Heart right ventricle (tissue), 16 donors: ENCODE measurements at regions not wholly inside any gene's neighbourhood (a gene's known extent, or its start where the extent isn't known, plus 50 kb on each side); places are given as distances from the start of the nearest gene placed in this dataset.

Source experiments
- ATAC-seq, 8 donors: fragments of 200-7000 bp; cut with Tn5 transposase; one replicate each; pipeline ENCODE4 v1.9.1; 2020; ENCODE audit warnings: mild to moderate bottlenecking in 8 of 8, moderate library complexity in 8 of 8, moderate number of reproducible peaks in 1 of 8
- DNase-seq, 2 donors: peaks; one replicate each; pipeline ENCODE4 v3.0.0-alpha.2; 2020
- H3K27ac ChIP-seq, 10 donors: fragments of 200-600 bp; sonication (generic) in 2 of 10; one replicate each; pipeline versions ENCODE4 v1.5.0 to v1.8.0; 2020 to 2022; ENCODE audit warnings: mild to moderate bottlenecking in 3 of 10
- H3K27me3 ChIP-seq, 7 donors: fragments of 200-600 bp; one replicate each; pipeline ENCODE4 v1.8.0; 2021 to 2022; ENCODE audit warnings: mild to moderate bottlenecking in 2 of 7
- H3K36me3 ChIP-seq, 9 donors: fragments of 200-600 bp; sonication (generic) in 1 of 9; one replicate each; pipeline versions ENCODE4 v1.5.0 to v1.8.0; 2020 to 2022; ENCODE audit warnings: mild to moderate bottlenecking in 2 of 9
- H3K4me1 ChIP-seq, 9 donors: fragments of 200-600 bp; sonication (generic) in 1 of 9; one replicate each; pipeline versions ENCODE4 v1.5.0 to v1.8.0; 2020 to 2022; ENCODE audit warnings: mild to moderate bottlenecking in 4 of 9
- H3K4me3 ChIP-seq, 10 donors: fragments of 200-600 bp; sonication (generic) in 2 of 10; one replicate each; pipeline versions ENCODE4 v1.5.0 to v1.8.0; 2020 to 2022; ENCODE audit warnings: mild to moderate bottlenecking in 7 of 10, moderate library complexity in 2 of 10
- H3K9me3 ChIP-seq, 11 donors: fragments of 200-600 bp in 10 of 11; sonication (generic) in 2 of 11; one replicate each; pipeline versions ENCODE4 v1.5.0 to v1.8.0; 2013 to 2022; ENCODE audit warnings: mild to moderate bottlenecking in 2 of 11, control low read depth in 1 of 11, moderate library complexity in 1 of 11
- WGBS, 2 donors: extraction: QIAGEN DNeasy Blood & Tissue Kit; methylation state at CpG; one replicate each; pipeline ENCODE4 v1.1.7; 2013; ENCODE audit warnings: inconsistent platforms in 1 of 2; 5-methylcytosine and 5-hydroxymethylcytosine counted together
- intact Hi-C, 10 donors: fragments of 100-400 bp; cut with DNase I; formaldehyde crosslinking; loops; one replicate each; pipeline versions ENCODE4 v1.11.1 to v1.14.2; 2022
- TF ChIP-seq, protein P1 (sequence below), 9 donors: fragments of 200-600 bp; sonication (generic) in 2 of 9; IDR thresholded peaks; one replicate each; pipeline versions ENCODE4 v1.5.0 to v1.8.0; 2021 to 2022; ENCODE audit warnings: antibody characterized with exemption in 9 of 9, mild to moderate bottlenecking in 5 of 9, moderate library complexity in 1 of 9
- donor health status: Arrhythmogenic right ventricular cardiomyopathy.
- donor health status: ischemic (EF 13 %, LVEDD 7.1; RV severe dilation, severe dysfunction).
- donor health status: healthy with polysubstance abuse.
- donor health status: DM: no; HTN: yes; CAD: no.
- donor health status: DM: no; HTN: no; CAD: no.
- donor health status: ischemic (EF 25% LVEDD 6.9; RV normal size, moderate dysfunction).
- donor health status: ischemic (EF 25% LVEDD 5.7; RV mildly dilated, moderate dysfunction).
- donor health status: healthy.
- donor health status: DM: yes; HTN: yes; CAD: no.
- donor health status: Ischemic cardiomyopathy.
- donor health status: ischemic (EF 35%, LVEDD 5.7; RV mildly dilated, moderate dysfunction).
- donor health status: nonischemic (EF 11% LVEDD 7.7; RV severe dilation, severe dysfunction).
- donor health status: DM: yes; HTN: yes; CAD: no.
- donor health status: PGD.
- donor health status: ischemic (EF 29% LVEDD 5.4; RV normal size, mild dysfunction).
- donor health status: nonischemic (EF 23%, LVEDD 6.1; RV moderate dilation, normal function).

DNA sequence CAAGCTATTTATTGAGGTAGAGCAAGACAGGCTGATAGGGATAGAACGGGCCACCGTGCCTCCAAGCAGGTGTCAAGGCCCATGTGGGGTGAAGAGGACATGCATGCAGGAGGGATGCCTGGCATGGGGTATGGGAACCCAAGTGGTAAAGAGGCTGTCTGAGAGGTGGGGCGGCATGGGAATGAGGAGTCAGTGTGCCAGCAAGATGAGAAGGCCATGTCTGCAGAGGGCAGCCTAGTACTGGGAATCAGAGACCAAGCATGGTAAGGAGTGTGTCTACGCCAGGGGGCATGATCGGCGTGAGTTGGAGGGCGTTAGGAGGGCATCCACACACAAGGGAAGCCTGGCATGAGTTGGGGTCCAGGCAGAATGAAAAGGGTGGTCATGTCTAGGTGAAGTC, 303.7 kb upstream of the PLD5 start:
- peak in 1 of 8 donors; percentile 26 for ATAC-seq
- no peak for DNase-seq
- H3K27me3 ChIP-seq = peaks cover 0 to 7% (median 0%) of the 10 kb centered on the region in 7 donors
- peaks cover 0 to 2% (median 0%) of the 10 kb centered on the region in 11 donors for H3K9me3 ChIP-seq
- TF ChIP-seq, protein P1, sequence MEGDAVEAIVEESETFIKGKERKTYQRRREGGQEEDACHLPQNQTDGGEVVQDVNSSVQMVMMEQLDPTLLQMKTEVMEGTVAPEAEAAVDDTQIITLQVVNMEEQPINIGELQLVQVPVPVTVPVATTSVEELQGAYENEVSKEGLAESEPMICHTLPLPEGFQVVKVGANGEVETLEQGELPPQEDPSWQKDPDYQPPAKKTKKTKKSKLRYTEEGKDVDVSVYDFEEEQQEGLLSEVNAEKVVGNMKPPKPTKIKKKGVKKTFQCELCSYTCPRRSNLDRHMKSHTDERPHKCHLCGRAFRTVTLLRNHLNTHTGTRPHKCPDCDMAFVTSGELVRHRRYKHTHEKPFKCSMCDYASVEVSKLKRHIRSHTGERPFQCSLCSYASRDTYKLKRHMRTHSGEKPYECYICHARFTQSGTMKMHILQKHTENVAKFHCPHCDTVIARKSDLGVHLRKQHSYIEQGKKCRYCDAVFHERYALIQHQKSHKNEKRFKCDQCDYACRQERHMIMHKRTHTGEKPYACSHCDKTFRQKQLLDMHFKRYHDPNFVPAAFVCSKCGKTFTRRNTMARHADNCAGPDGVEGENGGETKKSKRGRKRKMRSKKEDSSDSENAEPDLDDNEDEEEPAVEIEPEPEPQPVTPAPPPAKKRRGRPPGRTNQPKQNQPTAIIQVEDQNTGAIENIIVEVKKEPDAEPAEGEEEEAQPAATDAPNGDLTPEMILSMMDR (IDR thresholded peaks at IDR 0.05) = peak in 1 of 9 donors; percentile 12
- WGBS, 2 donors = 69 to 81% methylated on average over 7 of the region's 7 CpGs
- intact Hi-C loops = no loop called here
- no peaks in the 10 kb centered on the region for H3K4me1 ChIP-seq
- H3K36me3 ChIP-seq = no peaks in the 10 kb centered on the region
- no peak overlapping the region for H3K4me3 ChIP-seq
- H3K27ac ChIP-seq = no peak overlapping the region

DNA sequence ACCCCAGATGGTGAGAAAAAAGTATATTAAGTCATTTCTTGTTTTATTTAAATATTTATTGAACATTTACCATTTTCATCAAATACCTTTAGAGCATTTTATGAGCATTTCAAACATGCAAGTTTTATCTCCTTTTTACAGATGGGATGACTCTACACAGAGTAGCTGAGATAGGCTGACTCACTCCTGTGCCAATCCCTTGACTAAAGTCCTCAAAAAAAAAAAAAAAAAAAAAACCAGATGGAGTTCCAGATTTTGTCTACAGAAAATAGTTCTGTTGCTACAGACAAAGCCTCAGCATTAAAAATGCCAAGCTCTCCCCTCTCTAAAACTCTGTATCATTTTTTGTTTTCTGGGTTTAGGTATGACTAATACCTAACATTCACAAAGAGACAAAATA, 303.0 kb upstream of the PLD5 start:
- TF ChIP-seq, protein P1 (IDR thresholded peaks at IDR 0.05) = no peak
- intact Hi-C loops = no loop called here
- H3K4me1 ChIP-seq = no peaks in the 10 kb centered on the region
- H3K9me3 ChIP-seq = no peaks in the 10 kb centered on the region
- DNase-seq = no peak
- no peak overlapping the region for H3K27ac ChIP-seq
- no peak overlapping the region for H3K4me3 ChIP-seq
- no peaks in the 10 kb centered on the region for H3K36me3 ChIP-seq
- peaks cover 0 to 7% (median 0%) of the 10 kb centered on the region in 7 donors for H3K27me3 ChIP-seq
- no peak for ATAC-seq

DNA sequence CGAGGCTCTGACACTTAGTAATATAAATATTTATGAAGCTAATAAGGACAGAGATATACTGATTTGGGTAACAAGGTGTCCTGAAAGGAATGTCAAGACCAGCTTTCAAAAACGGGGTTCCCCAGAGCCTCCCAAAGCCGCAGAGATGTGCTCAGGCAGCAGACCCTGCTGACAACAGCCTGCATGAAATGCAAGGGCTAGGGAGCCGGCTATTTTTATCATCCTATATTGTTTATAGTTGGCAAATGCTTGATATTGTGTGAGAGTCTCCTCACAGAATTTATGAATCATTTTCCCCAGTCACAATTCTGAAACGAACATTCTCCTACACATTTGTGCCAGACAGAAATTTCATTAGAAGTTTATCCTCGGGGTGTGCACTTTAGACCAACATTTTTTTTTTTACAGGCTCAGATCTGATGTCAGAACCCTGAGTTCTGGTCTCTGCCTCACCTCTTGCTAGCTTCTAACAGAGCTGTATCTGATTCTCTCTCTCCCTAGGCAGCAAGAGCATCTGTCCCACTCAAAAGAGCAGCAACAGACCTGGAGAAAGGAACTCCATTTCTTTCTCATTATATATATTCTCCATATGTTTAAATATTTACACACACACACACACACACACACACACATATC, 302.3 kb upstream of the PLD5 start:
- TF ChIP-seq, protein P1 (IDR thresholded peaks at IDR 0.05) = no peak
- intact Hi-C loops = no loop called here
- no peak overlapping the region for H3K27ac ChIP-seq
- H3K4me1 ChIP-seq = no peaks in the 10 kb centered on the region
- peaks cover 0 to 7% (median 0%) of the 10 kb centered on the region in 7 donors for H3K27me3 ChIP-seq
- DNase-seq (no peak), ATAC-seq (no peak)
- H3K9me3 ChIP-seq = no peaks in the 10 kb centered on the region
- no peak overlapping the region for H3K4me3 ChIP-seq
- 28 to 32% methylated on average over 6 of the region's 6 CpGs for WGBS, 2 donors
- H3K36me3 ChIP-seq = no peaks in the 10 kb centered on the region

DNA sequence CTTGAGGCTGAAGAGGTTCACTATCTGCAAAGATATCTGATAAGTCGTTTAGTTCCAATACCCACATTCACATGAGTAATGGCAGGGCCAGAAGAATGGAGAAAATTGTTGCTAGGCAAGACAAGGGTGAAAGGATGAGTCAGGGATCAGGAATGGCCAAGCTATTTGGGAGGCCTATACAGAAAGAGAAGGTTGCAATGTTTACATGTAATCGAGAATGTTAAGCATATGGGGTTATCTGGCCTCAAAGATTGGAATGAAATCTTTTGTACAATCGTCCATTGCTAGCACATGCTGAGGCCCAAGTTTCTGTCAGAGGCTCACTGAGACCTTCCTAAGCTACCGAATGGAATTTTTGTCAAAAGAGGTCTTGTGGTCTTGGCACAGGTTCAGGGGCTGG, 299.9 kb upstream of the PLD5 start:
- Histone ChIP-seq H3K27ac (no peak overlapping the region), H3K9me3 (no peaks in the 10 kb centered on the region), H3K36me3 (no peaks in the 10 kb centered on the region), H3K27me3 (peaks cover 0 to 7% (median 0%) of the 10 kb centered on the region in 7 donors), H3K4me1 (no peaks in the 10 kb centered on the region), H3K4me3 (no peak overlapping the region)
- TF ChIP-seq, protein P1 (IDR thresholded peaks at IDR 0.05) = no peak
- ATAC-seq = no peak
- WGBS, 2 donors = 62 to 63% methylated on average over 4 of the region's 4 CpGs
- DNase-seq = no peak
- intact Hi-C loops = no loop called here
